ENCODE measurements at regions not wholly inside any gene's neighbourhood (a gene's known extent, or its start where the extent isn't known, plus 50 kb on each side); places are given as distances from the start of the nearest gene placed in this dataset.
"Not testable (repeated sequence)": the region's sequence is repeated elsewhere in the genome, so short reads cannot be mapped to it uniquely, and the experiment has no call there.

DNA sequence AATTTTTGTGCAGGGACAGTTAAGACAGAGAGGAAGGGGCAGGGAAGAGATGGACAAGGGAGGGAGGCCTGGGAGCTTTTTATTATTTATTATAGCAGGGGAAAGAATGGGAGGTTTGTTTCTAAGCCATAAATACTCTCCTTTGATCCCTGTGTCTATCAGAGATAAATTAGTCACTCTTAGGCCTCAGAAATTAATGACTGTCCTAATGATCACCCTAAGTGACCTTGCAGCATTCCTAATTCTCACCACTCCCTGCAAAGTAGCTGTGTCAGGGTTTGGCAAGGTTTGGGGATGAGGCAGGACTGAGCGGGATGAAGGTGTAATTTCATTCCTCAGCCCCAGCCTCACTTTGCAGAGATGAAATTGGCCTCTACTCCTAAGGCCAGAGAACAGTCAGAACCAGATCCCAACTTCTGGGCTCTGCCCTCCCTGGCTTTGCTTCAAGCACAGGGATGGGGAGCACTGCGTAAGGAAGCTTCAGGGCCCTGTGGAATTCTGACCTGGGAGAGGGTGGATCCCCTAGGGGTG lies 95.0 kb downstream of the TMEM17 start:
- DNase-seq (ENCODE audit: low spot score): no peak

DNA sequence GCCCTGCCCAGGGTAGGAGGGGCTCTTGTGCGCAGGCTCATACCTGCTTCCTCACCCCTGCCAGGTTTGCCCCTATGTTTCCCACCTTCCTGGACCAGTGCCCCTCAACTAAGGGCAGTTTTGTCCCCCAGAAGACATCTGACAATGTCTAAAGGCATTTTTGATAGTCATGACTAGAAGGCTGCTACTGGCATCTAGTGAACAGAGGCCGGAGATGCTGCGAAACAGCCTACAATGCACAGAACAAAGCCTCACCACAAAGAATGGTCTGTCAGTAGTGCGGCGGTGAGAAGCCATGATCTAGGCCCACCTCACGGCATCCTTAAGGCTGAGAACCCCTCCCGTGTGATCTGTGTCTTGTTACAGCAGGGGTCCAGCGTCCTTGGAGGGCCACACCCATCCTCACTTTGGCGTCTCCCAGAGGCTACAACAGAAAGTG lies 96.0 kb downstream of the TMEM17 start:
- no peak for DNase-seq (ENCODE audit: low spot score)

DNA sequence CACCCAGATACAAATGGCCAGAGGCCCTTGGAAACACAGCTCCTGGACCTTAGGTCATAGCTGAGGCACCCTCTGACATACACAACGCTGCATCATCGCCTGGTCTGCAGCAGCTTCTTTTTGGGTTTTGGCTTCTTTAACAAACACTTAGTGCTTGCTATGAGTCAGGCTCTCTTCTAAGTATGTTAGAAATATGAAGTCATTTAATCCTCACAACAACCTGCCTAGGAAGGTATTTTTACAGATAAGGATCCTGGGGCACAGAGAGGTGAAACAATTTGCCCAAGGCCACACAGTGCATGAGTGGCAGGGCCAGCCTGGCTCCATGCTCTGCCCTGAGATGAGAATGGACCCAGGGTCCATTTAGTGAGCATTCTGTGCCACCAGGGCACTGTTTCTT lies 96.6 kb downstream of the TMEM17 start:
- DNase-seq (ENCODE audit: low spot score): no peak

- no peak for DNase-seq (ENCODE audit: low spot score)
These were observed 97.7 kb downstream of the TMEM17 start for GRCh38 chr2:62408241-62408677.

DNA sequence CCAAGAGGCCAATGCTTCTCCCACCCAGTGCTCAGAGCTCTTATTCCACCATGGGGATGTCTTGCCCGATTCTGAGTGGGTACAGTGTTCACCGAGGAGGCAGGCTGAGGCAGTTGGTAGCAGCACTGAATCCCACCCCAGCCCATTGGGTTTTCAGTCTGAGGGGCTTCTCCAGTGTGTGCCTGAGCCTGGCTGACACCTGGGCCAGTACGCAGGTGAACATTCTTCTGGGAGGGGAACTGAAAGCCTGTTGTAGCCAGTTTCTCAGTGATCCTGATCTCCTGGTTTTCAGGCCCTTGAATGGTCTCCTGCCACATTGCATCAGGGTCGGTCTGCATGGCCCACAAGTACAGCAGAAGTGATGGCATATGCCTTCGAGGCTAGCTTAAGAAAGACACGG lies 98.2 kb downstream of the TMEM17 start:
- no peak for DNase-seq (ENCODE audit: low spot score)

DNA sequence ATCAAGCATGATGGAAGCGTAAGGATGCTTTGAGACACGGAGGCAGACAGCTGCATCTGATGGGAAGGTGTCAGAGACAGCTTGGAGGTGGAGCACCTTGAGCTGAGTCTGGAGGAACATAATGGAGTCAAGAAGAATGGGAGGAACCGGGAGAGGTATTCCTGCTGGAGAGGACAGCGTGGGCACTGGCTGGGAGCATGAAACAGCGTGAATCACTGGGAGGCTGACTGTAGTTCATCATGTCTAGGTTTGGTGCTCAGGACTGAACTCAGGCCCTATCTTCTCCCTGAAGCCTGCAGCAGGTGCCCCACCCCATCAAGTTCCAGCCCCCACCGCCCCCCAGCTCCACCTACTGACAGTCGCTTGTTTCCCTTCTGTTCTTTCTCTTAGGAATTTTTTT lies 98.6 kb downstream of the TMEM17 start:
- DNase-seq (ENCODE audit: low spot score): no peak

GRCh38 chr2:62406573-62407043 lies 99.4 kb downstream of the TMEM17 start:
- no peak for DNase-seq (ENCODE audit: low spot score)

GRCh38 chr2:62404913-62405312 lies 101.1 kb downstream of the TMEM17 start:
- no peak for DNase-seq (ENCODE audit: low spot score)

- no peak for DNase-seq (ENCODE audit: low spot score)
These were observed 103.8 kb downstream of the TMEM17 start for GRCh38 chr2:62402156-62402555.

DNA sequence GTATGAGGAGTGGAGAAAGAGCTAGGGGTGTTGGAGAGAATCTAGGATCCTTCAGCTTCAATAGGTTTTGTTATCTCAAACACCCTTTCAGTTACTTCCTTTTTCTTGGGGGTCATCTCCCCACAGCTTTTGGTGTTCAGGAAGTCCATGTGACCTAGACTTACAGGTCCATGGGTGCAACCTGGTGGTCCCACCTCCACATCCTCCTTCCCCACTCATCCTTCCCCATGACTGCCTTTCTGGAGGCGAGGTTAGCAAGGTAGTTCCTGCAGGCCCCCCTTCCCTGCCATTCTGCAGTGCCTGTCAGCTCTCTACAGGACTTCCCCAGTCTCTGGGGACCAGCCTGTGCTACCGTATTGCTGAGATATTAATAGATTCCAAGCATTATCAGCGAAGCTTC lies 107.6 kb downstream of the TMEM17 start:
- no peak for DNase-seq (ENCODE audit: low spot score)

- no peak for DNase-seq (ENCODE audit: low spot score)
These were observed 109.1 kb downstream of the TMEM17 start for GRCh38 chr2:62396880-62397279.

DNA sequence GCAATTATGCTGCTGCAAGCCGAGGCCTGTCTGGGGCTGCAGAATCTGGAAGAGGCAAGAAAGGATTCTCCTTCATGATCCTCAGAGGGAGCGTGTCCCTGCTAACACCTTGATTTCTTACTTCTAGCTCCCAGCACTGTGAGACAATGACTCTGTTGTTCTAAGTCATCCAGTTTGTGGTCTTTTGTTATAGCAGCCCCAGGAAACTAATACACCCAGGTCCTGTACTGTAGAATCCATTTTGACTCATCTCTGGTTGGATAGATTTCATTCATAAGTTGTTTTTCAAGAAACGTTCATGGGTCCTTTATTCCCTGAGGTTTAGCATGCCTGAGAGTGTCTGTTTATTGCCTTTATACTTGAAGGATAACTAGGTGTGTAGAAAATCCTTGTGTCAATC lies 112.7 kb downstream of the TMEM17 start:
- DNase-seq (ENCODE audit: low spot score): no peak

GRCh38 chr2:62391696-62392095 lies 114.3 kb downstream of the TMEM17 start:
- DNase-seq (ENCODE audit: low spot score): no peak

DNA sequence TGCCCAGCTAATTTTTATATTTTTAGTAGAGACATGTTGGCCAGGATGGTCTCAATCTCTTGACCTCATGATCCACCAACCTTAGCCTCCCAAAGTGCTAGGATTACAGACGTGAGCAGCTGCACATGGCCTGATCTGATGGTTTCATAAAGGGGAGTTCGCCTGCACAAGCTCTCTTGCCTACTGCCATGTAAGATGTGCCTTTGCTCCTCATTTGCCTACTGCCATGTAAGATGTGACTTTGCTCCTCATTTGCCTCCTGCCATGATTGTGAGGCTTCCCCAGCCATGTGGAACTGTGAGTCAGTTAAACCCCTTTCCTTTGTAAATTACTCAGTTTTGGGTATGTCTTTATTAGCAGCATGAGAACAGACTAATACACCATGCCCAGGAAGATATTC lies 119.6 kb downstream of the TMEM17 start:
- DNase-seq (ENCODE audit: low spot score): not testable (repeated sequence)

- DNase-seq (ENCODE audit: low spot score): no peak
These were observed 122.1 kb downstream of the TMEM17 start for GRCh38 chr2:62383846-62384245.

GRCh38 chr2:62382757-62383156 lies 123.2 kb downstream of the TMEM17 start:
- DNase-seq (ENCODE audit: low spot score): no peak

GRCh38 chr2:62382122-62382521 lies 123.9 kb downstream of the TMEM17 start:
- DNase-seq (ENCODE audit: low spot score): no peak

DNA sequence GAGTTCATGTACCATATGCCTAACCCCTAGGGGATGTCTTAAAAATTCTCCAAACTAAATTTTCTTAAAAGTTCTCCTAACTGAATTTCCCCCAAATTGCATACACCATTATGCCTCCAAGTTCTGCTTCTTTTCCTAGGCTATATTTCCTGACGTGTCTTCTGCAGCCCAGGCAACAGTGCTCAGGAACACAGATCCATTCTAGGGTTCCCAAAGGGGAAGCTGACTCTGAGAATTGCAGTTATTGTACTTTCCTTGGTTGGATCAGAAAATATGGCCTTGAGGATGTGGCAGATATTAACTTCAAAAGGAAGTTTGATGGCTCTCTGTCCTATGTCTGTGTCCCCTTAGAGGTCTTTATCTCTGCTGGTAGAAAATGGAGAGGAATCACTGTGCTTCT lies 124.3 kb downstream of the TMEM17 start:
- no peak for DNase-seq (ENCODE audit: low spot score)

DNA sequence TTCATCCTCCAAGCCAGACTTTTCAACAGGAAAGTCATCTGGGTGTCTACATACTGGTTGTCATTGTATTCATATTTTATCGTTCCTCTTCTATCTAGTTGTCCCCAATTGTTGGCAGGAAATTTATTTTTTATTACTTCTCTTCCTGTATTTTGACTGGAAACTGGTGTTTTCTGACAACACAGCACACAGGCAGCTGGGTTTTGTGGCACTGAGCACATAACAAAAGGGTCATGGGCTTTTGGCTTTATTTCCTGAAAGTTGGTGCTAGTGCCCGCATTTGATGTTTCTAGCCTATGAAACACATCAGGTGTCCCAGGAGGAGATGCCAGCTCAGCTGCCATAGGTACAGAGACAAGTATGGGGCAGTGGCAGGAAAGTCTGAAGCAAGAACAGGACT lies 126.4 kb downstream of the TMEM17 start:
- no peak for DNase-seq (ENCODE audit: low spot score)

DNA sequence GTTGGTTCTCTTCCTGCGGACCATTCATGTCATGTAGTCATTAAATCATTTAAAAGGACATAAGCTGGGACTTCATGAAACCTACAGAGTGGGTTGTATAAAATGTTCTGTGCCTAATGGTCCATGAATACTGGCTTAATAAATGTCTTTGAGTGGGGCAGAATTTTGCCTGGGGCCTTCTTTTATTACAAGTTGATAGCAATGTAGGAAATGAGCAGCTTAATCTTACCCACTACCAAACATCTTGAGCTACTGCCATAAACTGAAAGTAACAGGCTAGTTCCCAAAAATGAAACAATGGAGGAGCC lies 130.9 kb downstream of the TMEM17 start:
- DNase-seq (ENCODE audit: low spot score): no peak

DNA sequence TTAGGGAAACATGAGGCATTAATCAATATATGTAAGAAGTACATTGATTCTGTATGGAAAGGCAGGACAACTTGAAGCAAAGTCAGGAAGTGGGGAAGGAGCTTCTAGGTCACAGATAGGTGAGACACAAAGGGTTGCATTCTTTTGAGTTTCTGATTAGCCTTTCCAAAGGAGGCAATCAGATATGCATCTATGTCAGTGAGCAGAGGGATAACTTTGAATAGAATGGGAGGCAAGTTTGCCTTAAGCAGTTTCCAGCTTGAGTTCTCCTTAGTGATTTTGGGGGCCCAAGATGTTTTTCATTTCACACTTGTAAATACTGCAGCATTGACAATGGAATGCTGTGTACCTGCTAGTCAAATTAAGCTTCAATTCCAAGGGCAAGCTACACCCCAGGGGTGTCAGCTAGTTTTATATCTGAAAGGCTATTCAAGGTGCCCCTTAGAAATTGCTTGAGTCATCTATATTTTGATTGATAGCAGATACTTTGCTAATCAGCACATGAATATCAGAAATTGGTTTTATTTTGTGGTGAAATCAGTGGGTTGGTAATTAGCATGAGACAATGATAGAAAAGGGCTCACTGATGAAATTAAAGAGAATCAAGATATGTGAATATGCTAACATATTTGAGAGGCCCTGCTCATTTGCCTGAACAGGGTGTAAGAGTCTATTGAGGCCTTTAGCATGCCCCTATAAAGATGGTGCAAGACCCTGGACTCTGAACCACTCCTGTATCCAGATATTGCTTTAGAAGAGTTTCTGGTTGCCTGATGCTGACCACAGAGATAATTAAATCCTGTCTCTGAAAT lies 131.5 kb downstream of the TMEM17 start:
- no peak for DNase-seq (ENCODE audit: low spot score)

DNA sequence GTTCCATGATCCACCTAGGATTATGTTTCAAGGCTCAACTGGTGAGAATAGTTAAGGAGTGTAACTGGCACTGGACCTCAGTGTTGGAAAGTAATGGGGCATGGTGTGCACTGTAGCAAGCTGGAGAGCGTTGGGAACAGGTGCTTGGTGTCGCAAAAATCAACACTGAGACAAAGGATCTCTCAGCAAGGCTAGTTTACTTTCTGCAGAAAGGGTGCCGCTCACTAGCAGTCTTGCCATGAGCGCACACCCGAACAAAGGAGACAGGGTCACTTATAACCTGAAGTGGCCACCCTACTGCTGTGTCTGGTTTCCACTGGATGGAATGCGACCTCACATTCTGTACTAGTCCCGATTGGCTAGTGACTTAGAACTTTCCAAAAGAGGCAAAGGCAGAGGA lies 133.2 kb downstream of the TMEM17 start:
- DNase-seq (ENCODE audit: low spot score): no peak

DNA sequence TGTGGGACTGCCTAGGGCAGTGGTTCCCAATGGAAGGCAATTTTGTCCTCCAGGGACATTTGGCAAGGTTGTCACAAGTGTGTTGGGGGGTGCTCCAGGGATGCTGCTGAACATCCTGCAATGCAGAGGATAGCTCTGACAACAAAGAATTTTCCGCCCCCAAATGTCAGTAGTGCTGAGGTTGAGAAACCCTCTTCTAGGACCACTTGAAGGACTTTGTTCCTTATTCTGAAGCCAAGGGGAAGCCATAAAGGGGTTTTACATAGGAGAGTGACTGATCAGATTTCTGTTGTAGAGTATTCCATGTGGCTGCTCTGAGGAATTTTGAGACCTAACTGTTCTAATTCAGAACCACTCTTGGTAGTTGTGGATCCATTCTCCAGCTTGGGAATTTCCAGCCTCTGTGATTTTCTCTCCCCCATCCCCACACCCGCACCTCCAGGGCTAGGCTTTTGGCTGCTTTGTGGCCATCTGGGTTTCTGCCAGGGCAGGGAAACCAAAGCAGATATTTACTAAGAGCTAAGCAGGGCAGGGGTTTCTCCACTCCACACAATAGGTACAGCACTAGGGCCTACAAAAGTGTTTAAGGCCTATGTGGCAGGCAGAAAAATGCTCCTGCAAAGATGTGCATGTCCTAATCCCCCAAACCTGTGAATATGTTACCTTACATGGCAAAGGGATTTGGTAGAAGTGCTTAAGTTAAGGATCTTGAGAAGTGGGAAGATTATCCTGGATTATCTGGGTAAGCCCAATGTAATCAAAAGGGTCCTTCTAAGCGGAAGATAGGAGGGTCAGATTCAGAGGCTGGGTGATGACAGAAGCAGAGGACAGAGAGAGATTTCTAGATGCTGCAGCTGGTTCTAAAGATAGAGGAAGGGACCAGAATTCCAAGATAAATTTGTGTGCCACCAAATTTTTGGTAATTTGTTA lies 135.4 kb downstream of the TMEM17 start:
- DNase-seq (ENCODE audit: low spot score): no peak

Measured in LoVo (cell line).